GM04503 (cell line): ENCODE measurements at regions not wholly inside any gene's neighbourhood (a gene's known extent, or its start where the extent isn't known, plus 50 kb on each side); places are given as distances from the start of the nearest gene placed in this dataset.

Source experiments
- DNase-seq: peaks from one replicate; pipeline ENCODE4 v3.0.0-alpha.2; 2012; ENCODE audit warnings: low read depth

DNA sequence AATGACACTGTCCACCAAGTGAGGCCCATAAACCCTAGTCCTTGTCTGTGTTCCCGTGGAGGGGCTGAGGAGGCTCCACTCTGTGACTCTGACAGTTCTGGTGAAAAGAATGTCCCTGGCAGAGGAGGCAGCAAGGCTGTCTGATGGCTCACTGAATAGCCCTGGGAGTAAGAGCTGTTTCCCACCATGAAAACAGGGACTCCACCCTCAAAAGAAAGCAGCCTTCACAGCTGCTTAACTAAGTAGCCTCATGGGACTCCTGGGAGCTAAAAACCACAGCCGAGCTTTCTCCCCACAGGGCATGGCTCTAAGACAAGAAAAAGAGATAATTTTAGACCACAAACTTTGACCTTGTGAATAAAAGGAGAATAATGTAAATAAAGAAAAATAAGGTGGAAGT lies 135.1 kb upstream of the FRY start:
- DNase-seq: peak; percentile 94

DNA sequence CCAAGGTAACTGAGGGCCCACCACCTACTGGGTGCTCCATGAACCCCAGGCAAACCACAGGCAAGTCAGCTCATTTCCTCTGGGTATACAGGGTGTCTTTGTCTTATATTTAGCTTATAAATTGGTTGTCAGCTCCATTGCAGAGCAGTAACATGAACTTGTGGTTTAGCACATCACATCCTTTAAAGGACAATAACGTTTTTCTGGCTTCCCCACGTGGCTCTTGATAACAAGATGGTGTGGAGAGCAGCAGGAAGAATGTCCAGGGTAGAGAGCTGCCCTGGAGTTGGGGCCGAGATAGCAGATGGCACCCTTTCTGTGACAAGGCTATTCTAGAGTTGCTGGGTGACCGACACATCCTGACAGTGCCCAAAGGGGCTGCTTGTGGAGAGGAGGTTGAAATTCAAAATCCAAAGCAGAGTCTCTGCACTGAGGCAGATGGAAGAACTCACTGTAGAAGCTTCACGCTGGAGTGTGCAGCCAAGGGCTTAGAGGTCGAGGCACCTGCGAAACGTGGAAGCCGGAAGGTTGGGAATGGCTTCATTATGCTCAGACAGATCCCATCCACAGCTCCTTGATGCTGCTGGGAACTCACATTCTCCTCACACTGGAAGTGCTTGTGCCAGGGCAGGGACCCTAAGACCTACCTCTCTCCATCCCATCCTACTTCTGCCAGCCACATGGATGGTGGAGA lies 133.0 kb upstream of the FRY start:
- no peak for DNase-seq

DNA sequence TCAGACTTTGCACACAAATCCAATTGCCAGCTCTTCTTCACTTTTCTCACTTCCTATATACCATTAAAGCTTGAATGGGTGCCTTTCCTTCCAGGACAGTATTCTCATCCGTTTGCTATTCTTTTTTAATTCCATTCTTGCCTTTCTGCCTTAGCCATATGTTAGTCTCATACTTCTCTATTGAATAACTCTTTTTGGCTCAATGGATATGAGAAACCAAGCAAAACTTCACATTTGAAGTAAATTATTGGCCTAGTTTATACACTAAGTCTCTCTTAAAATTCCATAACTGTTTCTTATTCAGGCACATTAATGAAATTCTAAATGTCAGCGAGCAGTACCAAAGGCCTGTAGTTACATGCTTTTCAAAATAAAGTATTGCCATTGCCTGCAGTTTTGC lies 129.6 kb upstream of the FRY start:
- DNase-seq: no peak

DNA sequence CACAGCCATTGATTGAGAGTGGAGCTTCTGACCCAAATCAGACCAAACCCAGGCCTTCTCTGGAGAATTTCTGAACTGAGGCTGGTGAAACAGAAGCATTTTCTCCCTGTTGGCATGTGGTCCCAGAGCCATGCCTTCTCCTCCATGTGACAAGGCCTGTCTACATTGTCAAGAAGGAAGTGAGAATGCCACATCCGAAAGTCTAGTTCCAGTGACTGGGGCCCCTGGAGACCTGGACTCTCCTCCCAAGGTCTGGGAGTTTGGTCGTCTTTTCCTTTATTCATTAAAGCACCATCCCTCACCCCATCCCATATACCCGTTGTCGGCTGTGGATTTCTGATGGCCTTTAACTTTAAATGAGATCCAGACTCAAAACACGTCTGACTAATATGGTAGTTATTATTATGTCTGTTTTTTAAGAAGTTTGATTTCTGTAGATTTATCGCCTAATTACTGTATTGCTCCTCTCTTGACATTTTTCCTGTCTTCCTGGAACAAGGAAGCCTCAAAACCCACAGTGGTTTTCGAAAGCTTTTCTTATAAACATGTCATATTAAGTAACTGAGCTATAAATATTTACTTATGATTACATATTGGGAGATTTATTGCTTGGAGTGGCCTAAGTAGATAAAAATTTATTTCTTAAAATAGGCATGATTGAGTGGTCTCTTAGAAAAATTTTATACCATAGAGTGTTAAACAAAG lies 128.3 kb upstream of the FRY start:
- no peak for DNase-seq

DNA sequence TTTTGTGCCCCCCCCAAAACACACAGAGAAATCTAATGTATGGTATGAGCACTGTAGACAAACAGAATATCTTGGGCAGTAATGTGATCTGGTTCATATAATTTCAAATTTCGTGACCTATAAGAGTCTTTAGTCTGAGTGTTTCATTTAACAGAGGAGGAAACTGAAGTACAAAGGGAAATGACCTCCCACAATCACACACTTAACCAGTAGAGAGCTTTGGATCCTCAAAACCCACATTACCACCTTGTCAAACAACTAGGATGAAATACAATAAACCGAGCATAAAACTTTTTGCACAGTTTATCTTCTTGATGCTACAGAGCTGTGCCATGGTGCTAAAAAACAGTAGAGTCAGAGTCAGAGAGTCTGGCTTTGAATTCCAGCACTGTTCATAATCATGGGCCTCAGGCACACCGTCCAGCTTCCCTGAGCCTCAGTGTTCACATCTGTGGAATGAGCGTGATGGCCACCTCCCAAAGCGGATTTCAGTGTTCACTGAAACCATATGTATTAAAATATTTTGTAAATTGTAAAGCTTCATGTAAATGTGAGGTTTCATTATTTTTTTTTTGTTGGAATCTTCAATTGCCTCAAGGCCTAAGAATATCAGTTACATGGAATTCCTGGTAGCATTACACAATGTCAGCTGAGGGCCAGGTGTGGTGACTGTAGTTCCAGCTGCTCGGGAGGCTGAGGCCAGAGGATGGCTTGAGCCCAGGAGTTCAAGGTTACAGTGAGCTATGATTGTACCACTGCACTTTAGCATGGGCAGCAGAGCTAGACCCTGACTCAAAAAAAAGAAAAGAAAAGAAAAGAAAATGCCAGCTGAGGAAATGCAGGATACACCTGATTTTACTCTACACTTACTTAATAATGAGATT lies 126.4 kb upstream of the FRY start:
- no peak for DNase-seq

DNA sequence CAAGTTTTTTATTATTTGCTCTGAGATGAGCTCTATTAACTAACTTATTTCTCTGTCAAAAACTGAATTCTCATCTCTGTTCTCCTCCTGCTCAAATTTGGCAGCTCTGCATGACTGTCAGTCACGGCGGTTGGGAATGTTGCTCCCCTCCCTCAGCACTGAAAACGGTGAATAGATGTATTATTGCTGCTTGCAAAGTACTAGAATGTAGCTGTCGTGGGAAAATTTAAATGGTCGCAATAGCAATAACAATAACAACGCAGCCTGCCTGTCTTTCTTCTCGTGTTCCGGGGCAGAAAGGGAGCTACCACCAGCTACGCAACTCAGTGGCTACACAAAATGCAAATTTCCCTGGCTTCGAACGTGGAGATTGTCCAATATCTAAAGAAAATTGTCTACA lies 125.6 kb upstream of the FRY start:
- DNase-seq: no peak

DNA sequence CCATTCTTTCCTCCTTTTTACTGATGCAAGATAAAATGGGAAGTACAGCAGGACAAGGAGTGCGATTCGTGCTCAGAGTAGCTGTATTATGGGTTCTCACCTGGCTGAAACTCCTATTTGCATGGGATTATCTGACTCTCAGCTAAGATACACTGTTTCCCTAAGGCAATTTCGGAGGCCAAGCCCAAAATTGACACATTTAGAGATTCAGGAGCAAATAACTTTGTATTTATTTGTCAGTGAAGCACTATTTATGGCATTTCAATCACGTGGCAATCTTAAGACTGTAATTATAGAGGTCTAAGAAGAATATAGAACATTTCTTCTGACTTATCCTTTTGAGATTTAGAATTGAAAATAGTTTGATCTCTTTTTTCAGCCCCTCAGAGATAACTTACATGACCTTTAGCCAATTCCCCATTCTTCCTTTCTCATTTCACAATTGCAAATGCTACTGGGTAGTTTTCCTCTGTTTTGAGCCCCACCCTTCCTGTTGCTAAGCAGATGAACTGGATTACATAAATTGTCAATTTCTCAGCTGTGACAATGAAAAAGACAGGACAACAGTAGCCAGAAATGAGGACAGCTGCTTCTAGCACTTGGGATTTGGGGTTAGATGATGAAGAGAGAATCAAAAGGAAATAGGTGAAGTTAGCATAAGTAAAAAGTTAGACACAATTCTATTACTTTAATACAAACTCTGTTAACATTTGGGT lies 122.7 kb upstream of the FRY start:
- peak; percentile 23 for DNase-seq

DNA sequence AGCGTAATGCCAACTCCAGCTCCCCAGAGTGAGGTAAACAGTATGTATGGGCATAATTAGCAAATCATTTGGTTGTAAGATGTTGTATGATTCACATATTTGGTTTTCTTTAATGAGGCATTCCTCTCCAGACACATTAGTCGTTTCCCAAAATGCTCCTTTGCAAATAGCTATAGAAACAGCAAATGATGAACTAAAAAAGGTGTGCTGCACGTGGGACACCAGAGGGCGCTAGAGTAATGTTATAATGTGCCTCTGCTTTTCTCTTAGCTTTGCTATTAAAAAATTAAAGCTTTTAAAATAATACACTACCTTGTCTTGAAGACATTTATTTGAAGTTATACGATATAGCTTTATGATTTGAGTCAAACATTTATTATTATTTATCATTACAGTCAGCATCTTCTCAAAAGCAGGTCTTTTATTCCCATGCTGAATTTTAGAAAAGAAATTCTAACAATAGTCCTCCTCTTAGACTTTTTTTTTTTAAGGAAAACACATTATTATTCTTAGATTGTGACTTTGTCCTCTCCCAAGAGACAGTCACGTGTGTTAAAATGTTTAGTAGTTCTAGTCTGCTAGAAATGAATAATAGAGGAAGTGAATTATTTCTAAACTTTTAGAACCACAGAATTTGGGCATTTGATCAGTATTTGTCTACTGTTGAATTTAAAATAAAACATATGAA lies 121.6 kb upstream of the FRY start:
- DNase-seq: no peak

DNA sequence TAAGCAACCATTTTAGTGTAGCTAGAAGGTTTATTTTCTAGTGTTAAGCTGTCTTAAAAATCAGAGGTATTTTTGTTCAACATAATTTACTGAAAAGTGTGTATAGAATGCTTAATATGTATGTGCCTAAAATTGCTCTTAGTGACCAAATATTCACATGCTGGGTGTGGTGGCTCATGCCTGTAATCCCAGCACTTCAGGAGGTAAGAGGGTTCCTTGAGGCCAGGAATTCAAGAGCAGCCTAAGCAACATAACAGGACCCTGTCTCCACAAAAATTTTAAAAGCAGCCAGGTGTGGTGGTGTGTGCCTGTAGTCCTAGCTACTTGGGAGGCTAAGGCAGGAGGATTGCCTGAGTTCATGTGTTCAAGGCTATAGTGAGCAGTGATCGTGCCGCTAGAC lies 120.9 kb upstream of the FRY start:
- no peak for DNase-seq

DNA sequence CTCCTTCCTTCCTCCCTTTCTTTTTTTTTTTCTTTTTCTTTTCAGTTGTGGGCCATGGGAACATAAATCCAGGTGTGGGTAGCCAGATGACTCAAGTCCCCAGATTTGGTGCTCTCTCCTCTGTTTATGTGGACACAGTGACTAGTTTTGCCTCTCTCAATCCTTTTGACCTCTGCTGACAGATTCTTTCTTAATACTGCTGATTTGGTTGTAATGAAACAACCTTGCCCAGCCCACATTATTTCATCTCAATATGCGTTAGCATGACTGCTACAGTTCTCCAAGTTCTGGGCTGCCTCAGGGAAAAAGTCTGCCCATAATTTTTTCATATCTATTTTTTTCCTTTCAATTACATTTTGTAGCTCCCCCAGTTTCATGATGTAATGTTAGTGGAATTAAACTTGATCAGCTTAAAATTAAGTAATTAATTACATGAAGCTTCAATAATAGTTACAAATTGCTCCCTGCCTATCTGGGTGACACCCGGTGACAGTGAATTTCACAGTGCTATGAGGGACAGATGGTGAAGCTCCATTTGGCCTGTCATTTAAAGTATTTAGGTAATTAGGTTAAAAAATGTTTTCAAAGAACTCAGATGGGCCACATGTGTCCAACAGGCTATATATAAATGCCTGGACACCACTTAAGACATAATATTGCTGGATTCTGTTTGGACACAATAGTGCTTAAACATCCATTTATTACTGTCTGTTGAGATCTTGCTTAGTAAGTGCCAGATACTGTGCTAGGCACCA lies 118.8 kb upstream of the FRY start:
- no peak for DNase-seq

DNA sequence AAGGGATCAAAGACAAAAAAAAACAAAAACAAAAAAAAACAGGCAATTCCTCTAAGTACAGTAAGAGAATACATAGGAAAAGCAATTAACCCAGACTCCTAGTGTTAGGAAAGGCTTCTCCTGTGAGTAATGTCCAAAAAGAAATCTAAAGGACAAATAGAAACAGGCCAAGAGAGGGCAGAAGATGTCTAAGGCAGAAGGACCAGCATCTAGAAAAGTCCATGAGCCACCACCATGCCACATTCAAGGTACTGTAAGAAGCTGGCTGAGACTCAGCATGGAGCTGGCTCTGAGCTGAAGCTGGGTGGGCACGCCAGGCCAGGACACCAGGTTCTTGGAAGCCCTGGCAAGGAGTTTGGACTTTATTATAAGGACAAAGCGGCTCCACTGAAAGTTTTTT lies 118.1 kb upstream of the FRY start:
- no peak for DNase-seq

DNA sequence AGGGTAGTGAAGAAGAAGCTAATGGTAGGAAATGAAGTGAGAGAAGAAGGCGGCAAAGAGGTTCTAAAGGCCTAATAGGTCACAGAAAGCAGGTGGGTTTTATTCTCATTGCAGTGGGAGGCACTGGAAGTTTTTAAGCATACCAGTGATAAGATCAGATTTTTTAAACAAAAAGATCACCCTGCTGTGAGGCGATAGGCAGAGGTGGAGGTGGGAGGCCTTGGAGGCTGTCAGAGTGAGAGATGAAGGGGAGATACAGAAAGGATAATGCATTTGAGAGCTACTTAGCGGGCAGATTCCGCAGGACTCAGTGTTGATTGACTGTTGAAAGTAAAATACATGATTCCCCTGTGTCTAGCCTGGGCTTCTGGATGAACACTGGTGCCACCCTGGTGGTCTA lies 116.7 kb upstream of the FRY start:
- no peak for DNase-seq

DNA sequence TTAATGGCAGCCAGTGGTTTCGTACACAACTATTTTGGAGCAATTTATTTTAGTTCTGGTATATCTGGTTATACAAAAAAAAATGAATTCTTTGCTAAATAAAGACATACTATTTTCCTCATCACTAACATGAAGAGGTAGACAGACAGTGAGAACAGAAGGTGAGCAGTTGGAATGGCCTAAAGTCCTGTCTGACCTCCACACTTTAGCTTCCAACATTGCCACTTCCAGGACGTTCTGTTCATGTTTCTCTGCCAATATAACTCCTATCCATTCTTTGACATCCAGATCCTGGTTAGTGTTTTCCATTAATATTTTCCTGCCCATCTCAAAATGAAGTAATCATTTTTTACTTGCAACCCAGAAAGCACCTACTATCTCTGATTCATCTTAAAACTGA lies 112.9 kb upstream of the FRY start:
- DNase-seq: no peak

DNA sequence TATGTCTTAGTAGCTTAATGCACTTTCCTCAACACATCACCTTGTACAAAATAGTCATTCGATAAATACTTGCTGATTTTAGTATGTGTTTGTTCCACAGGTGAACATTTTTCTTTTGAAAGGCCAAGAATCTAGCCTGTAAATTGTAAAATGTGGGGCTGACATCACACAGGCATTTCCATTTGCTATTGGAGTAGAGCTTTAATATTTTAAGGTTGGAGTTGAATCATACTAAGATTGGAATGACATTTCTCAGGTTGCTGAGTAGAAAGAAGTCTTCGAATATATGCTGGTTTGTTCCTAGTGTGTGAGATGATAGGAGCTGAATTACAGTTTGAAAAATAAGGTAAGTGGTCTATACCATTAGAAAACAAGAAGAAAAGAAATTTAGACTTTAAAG lies 112.3 kb upstream of the FRY start:
- DNase-seq: no peak

DNA sequence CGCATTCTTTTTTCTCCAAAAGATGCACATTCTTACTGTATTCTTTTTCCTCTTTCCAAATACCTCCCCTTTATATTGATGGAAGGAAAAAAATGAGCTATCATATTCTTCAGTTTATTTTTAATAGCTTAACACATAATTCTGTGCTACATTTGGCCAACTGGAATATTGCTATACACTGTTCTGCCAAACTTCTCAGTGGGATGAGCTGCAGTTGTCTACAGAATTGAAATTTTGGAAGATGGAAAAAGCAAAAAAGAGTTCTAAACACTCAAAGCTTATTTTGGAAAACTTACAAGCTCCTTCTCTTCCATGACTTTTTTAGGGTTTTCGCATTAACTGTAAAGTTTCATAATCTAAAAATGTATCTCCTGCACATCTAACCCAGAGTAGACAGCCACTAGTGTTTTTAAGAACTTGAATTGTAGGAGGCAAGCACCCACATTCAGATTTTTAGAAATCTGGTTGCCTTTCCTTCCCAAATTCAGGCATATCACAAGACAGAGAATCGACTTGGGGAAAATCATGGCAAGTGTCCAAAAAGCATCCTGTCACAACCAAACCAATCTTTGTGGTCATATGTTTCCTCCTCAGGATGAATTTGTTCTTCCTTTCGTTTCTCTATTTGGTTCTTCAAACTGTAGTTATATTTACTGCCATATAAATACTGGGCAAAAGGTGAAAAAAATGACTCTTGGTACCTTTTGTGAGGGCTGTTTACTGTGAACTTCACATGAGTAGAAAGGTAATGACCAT lies 111.4 kb upstream of the FRY start:
- DNase-seq: no peak

DNA sequence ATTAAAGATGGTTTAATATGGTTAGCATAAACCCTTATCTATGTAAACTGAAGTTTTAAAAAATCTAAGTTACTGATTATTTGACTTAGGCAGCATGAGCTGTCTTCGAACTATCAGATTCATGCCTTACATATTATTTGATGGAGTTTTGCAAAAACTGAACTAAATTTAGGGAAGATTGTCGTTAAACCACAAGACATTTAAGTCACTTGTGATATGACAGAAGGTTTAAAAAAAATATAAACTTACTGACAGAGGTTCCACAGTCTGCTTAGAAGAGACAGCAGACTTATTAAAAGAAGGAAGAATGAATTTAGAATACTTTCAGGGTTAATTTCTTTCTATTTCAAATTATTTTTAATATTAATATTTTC lies 110.9 kb upstream of the FRY start:
- DNase-seq: no peak

DNA sequence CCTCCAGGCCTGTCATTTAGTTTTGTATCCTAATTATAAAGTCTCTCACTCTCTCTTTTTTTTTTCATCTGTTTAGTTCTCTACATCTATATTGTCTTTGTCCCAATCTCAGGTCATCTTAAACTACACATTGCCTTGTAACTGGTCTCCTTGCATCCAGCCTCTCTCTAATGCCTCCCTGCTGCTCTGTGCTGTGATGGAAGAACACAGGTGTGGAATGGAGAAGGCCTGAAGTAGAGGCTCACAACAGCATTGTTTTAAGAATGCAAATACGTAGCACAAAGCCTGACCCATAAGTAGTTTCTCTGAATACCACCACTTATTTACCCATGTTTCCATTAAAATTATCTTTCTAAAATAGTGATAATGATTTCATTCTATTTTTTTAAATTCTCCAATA lies 108.8 kb upstream of the FRY start:
- DNase-seq: no peak

DNA sequence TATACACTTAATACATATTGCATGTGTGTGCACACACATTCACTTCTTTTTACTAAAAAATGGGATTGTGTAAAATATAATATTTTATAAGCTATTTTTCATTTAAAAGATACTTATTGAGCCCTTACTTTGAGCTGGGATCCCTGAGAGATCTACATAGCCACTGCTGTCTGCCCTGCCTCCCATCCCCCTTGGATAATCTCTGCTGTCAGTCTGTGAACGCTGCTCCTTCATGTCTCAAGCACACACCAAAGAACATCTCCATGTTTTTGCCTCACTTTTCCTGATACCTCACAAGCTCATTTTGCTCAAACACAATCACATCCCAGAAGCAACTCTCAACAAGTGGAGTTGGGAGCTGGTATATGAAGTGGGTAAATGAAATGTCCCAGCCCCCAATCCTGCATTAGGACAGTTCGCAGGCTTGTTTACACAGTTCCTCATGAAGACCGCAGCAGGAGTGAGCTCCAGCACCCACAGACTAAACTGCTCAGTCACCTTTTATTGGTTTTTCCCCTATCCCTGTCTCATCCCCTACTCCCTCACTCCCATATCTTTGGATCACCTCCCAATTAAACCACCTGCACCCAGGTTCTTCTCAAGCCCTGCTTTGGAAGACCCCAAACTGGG lies 108.3 kb upstream of the FRY start:
- no peak for DNase-seq

DNA sequence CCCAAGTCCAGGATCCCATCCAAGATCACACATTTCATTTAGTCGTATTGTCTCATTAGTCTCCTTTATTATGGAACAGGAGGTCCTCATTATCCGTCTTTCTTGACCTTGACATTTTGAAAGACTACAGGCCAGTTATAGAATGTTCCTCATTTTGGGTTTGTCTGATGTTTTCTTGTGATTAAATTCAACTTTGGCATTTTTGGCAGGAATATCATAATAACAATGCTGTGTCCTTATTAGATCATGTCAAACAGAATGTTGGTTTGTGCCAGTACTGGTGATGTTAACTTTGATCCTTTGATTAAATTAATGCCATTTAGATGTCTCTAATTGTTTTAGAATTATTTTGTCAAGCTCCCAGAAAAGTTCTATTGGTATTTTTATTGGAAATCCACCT lies 106.5 kb upstream of the FRY start:
- DNase-seq: no peak

DNA sequence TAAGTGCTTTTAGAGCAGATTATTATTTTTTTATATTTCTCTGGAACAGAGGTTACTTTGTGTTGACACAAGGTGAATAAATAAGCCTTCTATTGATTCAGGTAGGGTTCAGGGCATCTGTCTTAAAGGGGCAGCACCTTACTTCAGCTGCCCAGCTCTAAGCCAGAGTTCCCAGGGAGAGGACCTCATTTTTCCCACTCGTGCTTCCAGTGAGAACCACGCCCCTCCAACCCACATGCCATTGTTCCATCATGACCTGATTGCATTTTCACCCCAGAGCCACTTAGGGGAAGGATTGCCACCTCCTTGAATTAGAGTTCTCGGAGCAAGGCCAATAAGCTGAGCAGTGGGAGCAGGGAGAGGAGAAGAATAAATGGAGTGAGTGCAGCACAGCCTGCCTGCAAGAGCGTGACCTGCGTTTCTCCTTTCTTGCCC lies 104.3 kb upstream of the FRY start:
- DNase-seq: no peak
